Activated CD8-positive, alpha-beta memory T cell treated with anti-CD3 and anti-CD28 coated beads, Interleukin-2, amount 50 U/mL, for 1 hour (primary cell): ENCODE measurements at regions not wholly inside any gene's neighbourhood (a gene's known extent, or its start where the extent isn't known, plus 50 kb on each side); places are given as distances from the start of the nearest gene placed in this dataset.
"Not testable (repeated sequence)": the region's sequence is repeated elsewhere in the genome, so short reads cannot be mapped to it uniquely, and the experiment has no call there.

Experiments used
- DNase-seq: peaks from one replicate; pipeline ENCODE4 v3.0.0-alpha.2; 2020; ENCODE audit errors: extremely low read depth

GRCh38 chr2:234802071-234802844 lies 149.6 kb upstream of the SH3BP4 start:
- DNase-seq: no peak

- DNase-seq: no peak
These were observed 154.1 kb upstream of the SH3BP4 start for GRCh38 chr2:234797566-234798250.

GRCh38 chr2:234796045-234796591 lies 155.7 kb upstream of the SH3BP4 start:
- no peak for DNase-seq

GRCh38 chr2:234795272-234795920 lies 156.4 kb upstream of the SH3BP4 start:
- no peak for DNase-seq

GRCh38 chr2:234794866-234795265 lies 157.0 kb upstream of the SH3BP4 start:
- no peak for DNase-seq

- no peak for DNase-seq
These were observed 158.5 kb upstream of the SH3BP4 start for GRCh38 chr2:234793212-234793785.

- no peak for DNase-seq
These were observed 159.2 kb upstream of the SH3BP4 start for GRCh38 chr2:234792621-234793022.

- DNase-seq: not testable (repeated sequence)
These were observed 159.7 kb upstream of the SH3BP4 start for GRCh38 chr2:234792096-234792495.

- no peak for DNase-seq
These were observed 161.4 kb upstream of the SH3BP4 start for GRCh38 chr2:234790380-234790779.

GRCh38 chr2:234789556-234790325 lies 162.1 kb upstream of the SH3BP4 start:
- DNase-seq: no peak

- no peak for DNase-seq
These were observed 163.0 kb upstream of the SH3BP4 start for GRCh38 chr2:234788841-234789240.

GRCh38 chr2:234788381-234788780 lies 163.4 kb upstream of the SH3BP4 start:
- DNase-seq: no peak

- no peak for DNase-seq
These were observed 164.7 kb upstream of the SH3BP4 start for GRCh38 chr2:234787114-234787513.

- no peak for DNase-seq
These were observed 177.9 kb upstream of the SH3BP4 start for GRCh38 chr2:234773764-234774409.

- no peak for DNase-seq
These were observed 178.7 kb upstream of the SH3BP4 start for GRCh38 chr2:234773129-234773528.

GRCh38 chr2:234772733-234773060 lies 179.1 kb upstream of the SH3BP4 start:
- DNase-seq: no peak

- no peak for DNase-seq
These were observed 179.7 kb upstream of the SH3BP4 start for GRCh38 chr2:234771980-234772732.

- DNase-seq: no peak
These were observed 180.6 kb upstream of the SH3BP4 start for GRCh38 chr2:234771176-234771575.

GRCh38 chr2:234770715-234771141 lies 181.1 kb upstream of the SH3BP4 start:
- DNase-seq: no peak

GRCh38 chr2:234770031-234770506 lies 181.7 kb upstream of the SH3BP4 start:
- DNase-seq: no peak
